ENCODE measurements at regions not wholly inside any gene's neighbourhood (a gene's known extent, or its start where the extent isn't known, plus 50 kb on each side); places are given as distances from the start of the nearest gene placed in this dataset.

- TF ChIP-seq CTCF (conservative IDR thresholded peaks at IDR 0.05), result no peak
- no peak overlapping the region for H3K27ac ChIP-seq
These were observed 433.6 kb upstream of the DPH6 start for GRCh38 chr15:35979608-35980007.

GRCh38 chr15:35980719-35981118 is 434.8 kb upstream of the DPH6 start:
- no peak for TF ChIP-seq CTCF (conservative IDR thresholded peaks at IDR 0.05)
- H3K27ac ChIP-seq, result no peak overlapping the region

GRCh38 chr15:35986191-35986721 is 440.3 kb upstream of the DPH6 start:
- no peak overlapping the region for H3K27ac ChIP-seq
- TF ChIP-seq CTCF (conservative IDR thresholded peaks at IDR 0.05), result no peak

DNA sequence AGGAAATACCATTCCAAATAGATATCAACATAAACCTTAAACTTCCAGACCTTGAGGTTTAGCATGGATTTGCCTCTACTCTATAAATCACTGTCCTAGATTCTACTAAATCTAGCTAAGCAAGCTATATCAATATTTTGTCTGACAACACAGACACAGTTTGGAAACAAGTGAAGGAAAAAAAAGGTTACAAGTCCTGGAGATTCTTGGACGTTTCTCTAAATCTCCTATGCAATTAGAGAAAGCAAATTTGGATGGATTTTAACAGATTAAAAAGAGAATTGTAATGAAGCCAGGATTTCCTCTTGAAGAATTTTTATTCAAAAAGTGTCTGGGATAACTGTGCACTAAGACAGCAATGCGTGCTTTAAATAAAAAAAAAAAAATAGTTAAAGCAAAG is 441.1 kb upstream of the DPH6 start:
- H3K27ac ChIP-seq, result no peak overlapping the region
- no peak for TF ChIP-seq CTCF (conservative IDR thresholded peaks at IDR 0.05)

DNA sequence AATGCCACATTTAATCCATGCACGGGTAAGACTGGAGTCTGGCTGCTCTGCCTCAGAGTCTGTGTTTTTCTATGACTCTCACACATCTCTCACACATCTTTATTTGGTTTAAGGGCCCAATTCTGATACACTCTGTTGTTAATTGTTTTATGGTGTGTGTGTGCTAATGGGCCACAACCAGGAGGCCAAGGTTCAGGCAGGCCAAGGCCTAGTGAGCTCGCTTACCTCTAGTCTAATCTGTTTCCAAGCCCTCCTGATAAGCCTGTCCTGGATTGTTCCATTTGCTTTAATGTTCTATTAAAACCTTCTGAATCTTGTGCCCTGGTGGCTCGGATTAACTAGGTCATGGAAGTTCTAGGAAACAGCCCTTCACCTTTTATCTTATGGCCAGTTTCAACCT is 445.4 kb upstream of the DPH6 start:
- H3K27ac ChIP-seq, result no peak overlapping the region
- TF ChIP-seq CTCF (conservative IDR thresholded peaks at IDR 0.05), result no peak

DNA sequence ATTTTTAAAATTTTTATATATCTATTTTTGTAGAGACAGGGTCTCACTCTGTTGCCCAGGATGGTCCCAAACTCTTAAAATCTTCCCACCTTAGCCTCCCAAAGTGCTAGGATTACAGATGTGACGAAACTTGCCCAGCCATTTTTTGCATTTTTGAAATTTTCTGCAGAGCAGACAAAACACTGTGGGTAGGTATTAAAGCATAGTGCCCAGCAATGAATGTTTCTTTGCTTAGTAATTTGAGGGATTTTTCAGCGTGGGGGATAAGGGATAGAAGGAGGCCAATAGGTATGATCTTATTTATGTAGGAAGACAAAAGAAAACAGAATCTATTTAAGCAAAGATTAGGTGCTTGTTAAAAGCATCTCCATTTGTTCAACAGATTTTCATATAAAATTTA is 446.8 kb upstream of the DPH6 start:
- no peak for TF ChIP-seq CTCF (conservative IDR thresholded peaks at IDR 0.05)
- H3K27ac ChIP-seq, result no peak overlapping the region

- TF ChIP-seq CTCF (conservative IDR thresholded peaks at IDR 0.05), result no peak
- no peak overlapping the region for H3K27ac ChIP-seq
These were observed 447.2 kb upstream of the DPH6 start for GRCh38 chr15:35993196-35993595.
